Brain pericyte (primary cell): ENCODE measurements at regions not wholly inside any gene's neighbourhood (a gene's known extent, or its start where the extent isn't known, plus 50 kb on each side); places are given as distances from the start of the nearest gene placed in this dataset.
"Not testable (repeated sequence)": the region's sequence is repeated elsewhere in the genome, so short reads cannot be mapped to it uniquely, and the experiment has no call there.

Experiments used
- DNase-seq: peaks from one replicate; pipeline ENCODE4 v3.0.0-alpha.2; 2012; ENCODE audit warnings: low read depth, low spot score

DNA sequence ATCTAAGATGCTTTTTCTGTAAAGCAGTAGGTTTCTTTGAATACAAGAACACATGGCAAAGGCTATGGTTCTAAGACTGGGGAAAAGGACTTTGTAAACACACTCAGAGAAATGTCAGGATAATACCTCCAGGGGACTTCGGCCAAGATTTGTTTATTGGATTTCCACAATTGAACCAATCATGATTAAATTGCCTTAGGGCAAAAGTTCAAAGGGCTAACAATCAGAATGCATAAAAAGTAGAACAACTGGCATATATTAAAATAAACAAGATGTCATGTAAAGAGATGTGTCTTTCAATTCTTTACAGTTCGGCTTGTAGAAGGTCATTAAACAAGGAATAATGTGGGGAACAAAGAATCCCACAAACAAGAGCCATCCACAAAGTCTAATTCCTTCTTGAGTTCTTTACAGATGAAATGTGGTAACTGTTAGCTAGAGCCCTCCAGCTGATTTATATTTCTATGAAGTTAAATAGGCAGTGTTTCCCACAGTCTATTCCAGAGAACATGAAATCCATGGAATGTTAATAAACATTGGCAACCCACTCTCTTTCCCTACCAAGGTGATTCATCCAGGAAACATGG, 565.5 kb downstream of the ZNF608 start:
- DNase-seq: no peak

DNA sequence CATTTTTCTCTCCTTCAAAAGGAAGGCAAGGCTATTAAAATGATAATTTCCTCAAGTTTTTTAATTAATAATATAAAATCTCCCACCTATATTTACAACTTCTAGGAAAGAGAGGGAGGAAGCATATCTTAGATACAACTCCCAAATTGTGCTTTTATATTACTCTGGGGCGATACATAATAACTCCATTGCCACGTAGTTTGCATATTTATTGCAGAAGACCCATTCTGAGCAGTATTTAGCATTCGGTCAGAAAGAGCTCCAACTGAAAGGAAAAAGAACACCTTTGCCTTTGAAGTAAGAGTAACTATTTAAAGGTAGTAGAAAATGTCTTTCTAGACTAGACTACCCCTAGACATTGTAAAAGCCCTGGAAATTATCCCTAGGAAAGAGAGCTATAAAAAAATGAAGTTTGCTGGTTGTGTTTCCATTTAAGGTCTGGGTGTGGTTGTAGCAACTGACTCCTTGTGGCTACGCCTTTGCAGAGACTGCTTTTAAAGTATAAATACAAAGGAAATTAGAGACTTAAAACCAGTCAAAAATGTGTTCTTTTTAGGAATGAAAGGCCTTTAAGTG, 566.1 kb downstream of the ZNF608 start:
- DNase-seq: no peak

DNA sequence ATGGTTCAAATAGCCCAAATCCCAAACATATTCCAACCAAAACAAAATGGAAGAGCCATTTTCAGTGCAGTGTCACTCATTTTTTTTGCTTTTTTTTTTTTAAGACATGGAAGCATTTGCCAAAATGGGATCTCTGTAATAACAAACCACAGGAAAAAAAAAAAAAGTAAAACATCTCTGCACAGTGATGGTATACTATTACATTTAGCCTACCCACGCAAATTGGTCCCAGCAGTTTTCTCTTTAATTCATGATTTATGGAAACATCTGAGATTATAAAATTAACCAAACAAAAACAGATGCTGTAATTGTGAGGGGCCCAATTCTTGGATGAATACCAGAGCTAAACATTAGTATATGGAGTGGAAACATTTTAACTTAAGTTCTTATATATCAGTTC, 566.6 kb downstream of the ZNF608 start:
- peak; percentile 25 for DNase-seq

DNA sequence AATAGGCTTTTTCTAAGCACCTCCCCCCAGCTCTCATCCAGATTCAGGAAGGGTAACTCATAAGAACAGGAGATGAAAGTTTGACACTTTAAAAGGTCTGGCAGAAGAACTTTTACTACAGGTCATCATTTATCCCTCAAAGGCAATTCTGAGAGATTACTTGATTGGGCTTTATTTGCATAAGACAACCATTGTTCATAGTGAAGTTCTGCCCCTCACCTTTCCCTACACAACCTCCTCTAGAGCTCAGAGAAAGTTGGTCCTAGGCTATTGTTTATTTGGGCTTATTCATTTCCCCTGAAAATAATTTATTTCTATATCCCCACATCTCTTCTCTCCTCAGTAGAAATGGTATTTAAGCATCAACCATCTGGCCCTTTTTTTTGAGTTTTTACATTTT, 568.4 kb downstream of the ZNF608 start:
- DNase-seq: no peak

DNA sequence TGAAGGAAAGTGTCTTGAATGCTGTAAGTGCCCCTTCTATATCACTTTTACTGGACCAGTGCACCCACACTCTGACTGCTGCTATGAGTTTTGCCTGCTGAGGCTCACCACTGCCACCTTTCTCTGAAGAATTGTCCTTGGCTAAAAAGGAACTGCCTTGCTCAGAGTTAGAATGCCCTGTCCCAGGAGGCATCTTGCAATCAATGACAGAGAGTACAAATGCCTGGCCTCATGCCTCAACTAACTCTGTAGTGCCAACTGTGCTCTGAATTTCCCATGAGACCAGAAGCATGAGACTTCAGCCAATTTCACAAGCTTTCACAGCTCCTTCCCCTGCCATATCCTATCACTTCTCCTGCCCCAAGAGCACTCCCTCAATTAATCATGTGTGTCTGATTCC, 569.7 kb downstream of the ZNF608 start:
- no peak for DNase-seq

DNA sequence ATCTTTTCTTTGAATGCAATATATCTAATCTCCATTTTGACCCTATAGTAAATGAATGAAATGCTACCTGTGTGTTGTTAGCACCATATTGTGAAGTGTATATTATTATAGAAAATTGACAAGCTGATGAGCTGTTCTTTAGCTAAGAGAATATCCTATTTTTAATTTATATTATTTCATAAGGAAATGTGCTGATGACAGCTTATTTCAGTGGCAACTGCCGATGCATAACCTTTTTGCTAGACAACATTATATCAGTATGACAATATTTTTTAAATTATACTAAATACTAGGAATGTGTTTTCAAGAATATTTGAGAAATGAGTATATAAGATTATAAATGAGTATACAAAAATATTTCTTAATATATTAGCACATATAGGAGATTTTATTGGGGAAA, 573.1 kb downstream of the ZNF608 start:
- DNase-seq: no peak

DNA sequence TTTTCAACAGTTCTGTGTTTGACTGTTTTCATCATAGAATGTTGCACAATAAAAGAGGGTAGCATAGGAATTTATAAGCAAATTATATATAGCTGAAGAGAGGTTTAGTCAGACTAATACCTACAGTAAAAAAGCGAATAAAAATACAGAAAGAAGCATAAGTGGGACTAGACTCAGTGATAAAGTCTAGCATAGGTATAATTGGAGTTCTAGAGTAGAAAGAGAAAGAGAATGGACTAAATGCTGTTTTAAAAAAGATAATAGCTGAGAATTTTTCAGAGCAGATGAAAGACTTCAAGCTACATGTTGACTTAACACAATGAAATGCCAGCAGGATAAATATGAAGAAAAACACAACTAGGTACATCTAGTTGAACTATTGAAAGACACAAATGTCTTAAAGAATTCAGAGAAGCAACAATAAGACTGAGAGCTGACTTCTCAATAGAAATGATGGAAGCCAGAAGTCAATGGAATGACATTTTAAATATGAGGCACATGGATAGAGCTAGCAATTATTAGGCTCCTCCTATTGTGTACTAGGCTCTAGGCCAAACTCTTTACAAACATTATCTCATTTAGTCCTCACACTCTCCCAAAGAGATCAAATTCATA, 573.9 kb downstream of the ZNF608 start:
- no peak for DNase-seq

DNA sequence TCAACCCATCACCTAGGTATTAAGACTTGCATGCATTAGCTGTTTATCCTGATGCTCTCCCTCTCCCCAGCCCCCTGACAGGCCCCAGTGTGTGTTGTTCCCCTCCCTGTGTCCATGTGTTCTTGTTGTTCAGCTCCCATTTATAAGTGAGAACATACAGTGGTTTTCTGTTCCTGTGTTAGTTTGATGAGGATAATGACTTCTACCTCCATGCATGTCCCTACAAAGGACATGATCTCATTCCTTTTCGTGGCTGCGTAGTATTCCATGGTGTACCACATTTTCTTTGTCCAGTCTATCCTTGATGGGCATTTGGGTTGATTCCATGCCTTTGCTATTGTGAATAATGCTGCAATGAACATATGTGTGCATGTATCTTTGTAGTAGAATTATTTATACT, 578.3 kb downstream of the ZNF608 start:
- DNase-seq: not testable (repeated sequence)

DNA sequence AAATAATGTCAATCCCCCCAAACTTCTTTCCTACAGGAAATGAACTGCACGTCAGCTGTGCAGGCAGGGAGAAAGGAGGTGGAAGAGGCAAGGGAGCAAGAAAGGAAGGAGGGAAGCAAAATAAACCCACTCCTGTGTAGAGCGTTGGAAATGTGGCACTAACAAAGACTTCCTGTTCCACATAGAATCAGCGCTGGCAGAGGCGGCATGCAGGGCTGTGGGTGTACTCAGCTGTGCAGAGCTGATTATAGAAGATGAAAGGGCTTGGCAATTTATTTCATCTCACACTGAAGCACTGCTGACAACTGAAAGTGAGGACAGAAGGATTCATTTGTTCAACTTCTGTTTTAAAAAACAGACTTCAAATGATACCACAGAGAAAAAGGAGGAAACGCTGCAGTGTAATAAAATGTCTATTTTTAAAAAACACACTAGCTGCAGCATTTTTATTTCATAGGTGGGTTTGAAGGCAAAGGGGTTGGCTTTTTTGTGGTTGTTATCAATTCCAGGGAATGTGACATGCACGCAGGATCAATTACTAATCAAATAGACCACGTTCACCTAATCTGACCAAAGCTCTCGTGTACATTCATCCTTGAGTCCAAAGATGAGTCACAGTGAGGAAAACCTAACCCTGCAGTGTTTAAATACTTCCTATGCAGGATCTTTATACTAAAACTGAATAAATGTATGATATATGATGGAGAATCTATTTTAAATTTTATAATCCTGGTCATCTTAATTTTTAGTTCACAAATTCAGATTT, 583.5 kb downstream of the ZNF608 start:
- no peak for DNase-seq

DNA sequence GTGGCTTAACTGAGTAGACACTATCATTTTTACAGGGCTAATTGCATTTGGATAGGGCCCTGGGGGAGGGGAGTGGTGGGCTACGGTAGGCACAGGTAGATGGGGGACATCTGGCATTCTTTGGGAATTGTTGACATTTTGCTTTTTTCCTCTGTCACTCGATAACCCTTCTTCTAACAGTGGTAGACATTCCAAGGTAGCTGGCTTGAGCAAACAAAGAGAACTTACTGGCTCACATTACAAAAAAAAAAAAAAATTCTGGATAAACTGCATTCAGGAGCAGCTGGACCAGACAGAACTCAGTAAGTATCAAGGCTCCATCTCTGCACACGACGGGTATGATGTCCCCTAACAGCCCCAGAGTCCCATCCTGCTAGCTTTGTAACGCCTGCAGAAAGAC, 585.2 kb downstream of the ZNF608 start:
- DNase-seq: no peak

DNA sequence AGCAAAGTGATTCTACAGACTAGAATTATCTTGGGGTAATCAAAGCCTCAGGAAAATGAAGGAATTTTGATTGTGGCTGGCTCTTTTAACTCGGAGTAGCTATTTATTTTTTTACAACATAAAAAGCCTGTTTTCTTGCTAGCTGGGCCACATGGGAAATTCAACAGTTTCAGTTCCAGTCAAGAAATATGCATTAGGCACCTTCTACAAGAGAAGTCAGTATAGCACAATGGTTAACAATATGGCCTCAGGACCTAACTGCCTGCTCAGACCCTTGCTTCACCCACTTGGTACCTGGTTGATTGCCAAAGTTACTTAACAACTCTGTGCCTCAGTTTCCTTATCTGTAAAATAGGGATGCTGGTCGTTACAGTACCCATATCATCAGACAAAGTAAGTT, 586.2 kb downstream of the ZNF608 start:
- no peak for DNase-seq

DNA sequence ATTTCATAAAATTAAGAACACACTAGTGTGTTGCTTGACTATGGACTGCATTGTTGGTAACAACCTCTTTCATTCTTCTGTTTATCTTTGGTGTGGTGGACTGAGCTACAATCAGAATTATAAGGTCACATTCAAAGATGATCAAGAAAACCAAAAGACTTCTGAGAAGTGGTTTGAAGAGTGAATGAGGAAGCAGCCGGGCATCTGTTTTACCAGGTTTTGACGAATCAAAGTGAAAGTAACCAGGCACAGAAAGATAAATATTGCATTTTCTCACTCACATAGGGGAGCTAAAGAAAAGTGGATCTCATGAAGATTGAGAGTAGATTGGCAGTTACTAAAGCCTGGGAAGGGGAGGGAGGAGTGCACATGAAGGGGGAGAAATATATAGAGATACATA, 589.1 kb downstream of the ZNF608 start:
- no peak for DNase-seq

DNA sequence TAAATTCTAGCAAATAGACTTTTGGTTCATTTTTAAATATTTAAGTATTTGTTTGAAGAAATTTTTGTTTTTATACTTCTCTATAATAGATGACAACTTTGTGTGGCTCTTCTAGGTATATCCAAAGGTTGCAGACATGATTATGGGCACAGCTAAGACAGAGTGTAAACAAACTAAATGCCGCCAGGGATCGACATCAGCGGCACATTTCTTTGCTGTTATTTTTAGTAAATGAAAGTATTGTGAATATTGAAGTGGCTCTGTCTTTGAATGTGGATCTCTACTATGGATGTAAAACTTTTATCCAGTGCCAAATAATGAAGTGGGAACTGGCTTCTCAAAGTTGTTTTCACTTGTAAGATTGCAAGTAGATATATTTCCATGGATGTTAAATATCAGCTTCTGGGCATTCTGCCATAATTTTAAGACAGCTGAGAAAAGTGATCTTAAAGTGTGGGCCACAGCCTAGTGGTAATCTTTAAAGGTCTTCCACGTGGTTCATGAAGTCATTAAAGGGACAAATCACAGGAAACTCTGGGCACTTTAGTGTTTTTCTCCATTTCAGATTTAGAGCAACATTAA, 589.9 kb downstream of the ZNF608 start:
- peak; percentile 41 for DNase-seq

DNA sequence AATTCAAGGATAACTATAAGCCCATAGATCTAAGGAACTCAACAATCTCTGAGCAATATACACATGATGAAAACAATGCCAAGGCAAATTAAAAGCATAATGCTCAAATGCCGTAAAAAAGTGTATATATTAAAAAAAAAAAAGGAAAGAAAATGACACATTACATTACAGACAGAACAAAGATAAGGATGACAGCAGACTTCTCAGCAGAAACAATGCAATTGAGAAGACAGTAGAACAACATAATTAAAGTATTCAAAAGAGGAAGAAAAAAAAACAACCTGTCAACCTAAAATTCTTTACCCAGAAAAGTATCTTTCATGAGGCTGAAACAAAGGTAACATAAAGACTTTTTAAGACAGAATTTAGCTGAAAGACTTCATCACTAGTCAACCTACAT, 591.7 kb downstream of the ZNF608 start:
- no peak for DNase-seq

DNA sequence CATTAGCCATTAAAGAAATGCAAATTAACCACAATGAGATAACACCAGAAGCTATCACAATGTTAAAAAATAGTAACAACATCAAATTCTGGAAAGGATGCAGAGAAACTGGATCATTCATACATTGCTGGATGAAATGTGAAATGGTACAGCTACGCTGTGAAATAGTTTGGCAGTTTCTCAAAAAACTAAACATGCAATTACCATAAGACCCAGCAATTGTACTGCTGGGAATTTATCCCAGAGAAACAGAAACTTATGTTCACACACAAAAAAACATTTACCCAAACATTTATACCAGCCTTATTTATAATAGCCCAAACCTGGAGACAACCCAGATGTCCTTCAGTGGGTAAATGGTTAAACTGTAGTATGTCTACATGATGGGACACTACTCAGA, 592.9 kb downstream of the ZNF608 start:
- no peak for DNase-seq

DNA sequence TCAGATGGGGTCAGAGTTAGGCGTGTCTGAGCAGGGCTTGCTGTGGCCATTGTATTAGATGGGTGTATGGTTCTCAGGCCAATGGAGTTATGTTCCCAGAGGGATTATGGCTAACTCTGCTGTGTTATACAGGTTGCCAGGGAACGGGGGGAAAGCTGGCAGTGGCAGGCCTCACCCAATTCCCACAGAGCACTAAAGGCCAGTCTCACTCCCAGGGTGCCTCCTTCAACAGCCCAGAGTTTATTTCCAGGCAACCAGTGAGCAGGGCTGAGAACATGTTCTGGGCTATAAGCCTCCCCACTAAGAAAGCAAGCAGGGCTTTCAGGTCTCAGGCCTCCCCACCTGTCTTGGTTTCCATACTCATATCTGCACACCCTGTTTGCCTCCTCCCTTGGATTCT, 597.9 kb downstream of the ZNF608 start:
- DNase-seq: no peak

DNA sequence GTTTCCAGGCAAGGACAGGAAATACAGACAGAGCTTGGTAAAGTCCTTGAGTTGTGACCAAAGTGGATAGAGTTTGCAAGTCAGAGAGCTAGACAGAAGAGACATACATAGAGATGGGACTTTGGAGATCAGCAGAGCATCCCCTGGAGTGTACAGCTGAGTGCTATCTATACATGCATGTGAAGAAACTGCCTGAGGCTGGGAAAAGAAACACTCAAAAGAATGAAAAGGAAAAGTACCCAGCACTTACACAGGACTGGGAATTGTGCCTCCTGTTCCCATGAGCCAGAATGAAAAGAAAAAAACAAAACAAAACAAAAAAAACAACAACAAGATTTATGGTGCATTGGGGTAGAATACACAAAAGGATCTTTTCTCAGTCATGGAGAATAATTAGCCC, 606.4 kb downstream of the ZNF608 start:
- DNase-seq: no peak

DNA sequence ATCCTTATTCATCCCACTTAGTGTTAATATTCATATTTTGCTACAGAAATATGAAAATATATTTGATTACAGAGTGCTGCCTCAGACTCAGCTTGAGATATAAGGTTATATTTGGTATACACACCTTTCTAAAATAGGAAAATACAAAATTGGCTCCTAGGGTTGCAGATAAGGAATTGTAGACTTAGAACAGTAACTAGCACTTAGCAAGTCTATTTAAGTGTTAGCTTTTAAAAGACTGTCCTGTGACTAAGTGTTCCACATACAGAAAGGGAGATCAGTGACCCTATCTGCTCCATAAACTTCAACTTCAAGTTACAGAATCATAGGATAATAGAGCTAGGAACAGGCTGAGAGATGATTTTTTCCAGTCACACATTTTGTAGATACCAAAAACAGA, 607.0 kb downstream of the ZNF608 start:
- no peak for DNase-seq

DNA sequence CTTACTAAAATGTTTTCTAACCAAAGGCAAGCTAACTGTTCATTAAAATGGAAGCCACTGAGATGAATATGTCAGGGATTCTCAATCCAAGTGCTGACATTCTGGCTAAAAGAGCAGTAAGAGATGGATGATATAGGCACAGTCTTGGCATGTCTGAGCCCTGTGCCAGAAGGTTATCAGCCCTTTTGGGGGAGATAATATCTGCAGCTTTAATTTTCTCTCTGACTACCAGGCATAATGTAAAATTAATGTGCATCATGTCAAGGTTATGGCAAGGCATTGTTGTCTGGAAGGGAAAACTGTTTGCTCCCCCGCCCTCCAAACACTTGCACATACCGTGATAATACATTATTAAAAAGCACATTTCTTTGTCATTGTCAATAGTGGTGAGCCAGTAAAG, 609.8 kb downstream of the ZNF608 start:
- no peak for DNase-seq

DNA sequence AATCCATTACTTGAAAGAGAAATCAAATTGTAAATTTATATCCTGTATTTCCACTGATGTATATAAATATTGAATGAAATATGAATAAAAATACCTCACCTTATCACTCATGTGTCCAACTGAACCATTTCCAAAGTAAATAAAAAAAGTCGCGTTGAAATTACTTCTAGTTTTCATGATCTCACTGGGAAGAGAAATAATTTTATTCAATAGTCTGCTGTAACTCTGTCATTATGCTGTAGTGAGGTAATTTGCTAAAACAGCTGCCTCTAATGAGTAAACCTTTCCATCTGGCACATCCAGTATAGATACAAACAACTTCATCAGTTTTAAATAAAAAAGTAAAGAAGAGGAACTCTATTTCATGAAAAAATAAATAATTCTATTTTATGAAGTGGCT, 611.5 kb downstream of the ZNF608 start:
- no peak for DNase-seq

DNA sequence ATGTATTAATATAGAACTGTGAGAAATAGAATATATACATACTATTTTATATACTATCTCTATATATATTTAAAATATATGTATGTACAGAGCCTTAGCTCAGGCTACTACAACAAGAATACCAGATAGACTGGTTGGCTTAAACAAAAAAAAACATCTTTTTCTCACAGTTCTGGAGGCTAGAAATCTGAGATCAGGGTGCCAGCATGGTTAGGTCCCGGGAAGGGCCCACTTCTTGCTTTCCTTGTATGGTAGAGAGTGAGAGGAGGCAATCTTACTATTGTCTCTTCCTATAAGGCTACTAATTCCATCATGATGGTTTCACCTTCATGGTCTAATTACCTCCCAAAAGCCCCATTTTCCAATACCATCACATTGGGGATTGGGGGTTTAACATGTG, 613.0 kb downstream of the ZNF608 start:
- no peak for DNase-seq

DNA sequence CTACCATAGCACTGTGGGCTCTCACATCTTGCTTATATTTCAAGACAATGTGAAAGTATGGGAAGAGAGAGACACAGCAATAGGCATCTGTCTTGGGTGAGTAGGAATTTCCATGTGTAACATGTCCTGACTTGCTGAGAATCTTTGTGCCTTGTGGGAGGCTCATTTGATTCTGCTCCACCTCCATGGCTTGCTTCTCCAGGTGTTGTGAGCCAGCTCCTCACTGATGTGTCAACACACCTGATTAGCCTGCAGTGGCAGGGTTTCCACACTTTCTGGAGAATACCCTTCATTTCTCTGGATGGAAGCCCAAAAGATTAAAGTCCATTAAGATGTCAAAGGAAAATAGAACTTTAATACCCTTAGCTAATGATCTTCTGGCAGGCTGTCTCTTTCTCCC, 613.6 kb downstream of the ZNF608 start:
- DNase-seq: no peak

DNA sequence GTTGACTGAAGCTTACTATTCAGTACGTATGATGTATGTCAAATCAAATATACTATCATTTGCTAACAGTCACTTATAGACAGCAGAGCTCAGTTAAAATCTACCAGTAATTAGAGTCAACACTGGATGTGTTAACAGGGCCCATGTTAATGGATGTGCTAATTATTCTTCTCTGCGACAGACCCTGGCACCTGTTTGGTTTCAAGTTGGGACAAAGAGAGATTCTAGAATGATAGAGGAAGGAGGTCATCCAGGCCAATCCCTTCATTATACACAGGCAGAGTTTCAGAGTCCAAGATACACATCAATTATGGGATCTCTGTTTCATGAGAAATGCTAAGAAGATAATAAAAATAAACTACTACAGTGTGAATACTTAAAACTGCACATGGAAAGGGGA, 615.0 kb downstream of the ZNF608 start:
- no peak for DNase-seq
